Keratinocyte (primary cell): ENCODE measurements at regions not wholly inside any gene's neighbourhood (a gene's known extent, or its start where the extent isn't known, plus 50 kb on each side); places are given as distances from the start of the nearest gene placed in this dataset.

Experiments used
- DNase-seq: peaks from one replicate; pipeline ENCODE4 v3.0.0-alpha.2; 2011; ENCODE audit warnings: low read depth, missing footprints, low spot score
- FAIRE-seq: peaks from 2 replicates; lab custom pipeline; 2011; peaks lifted over from hg19 to GRCh38; lab: Jason Lieb, UNC
- H2AFZ ChIP-seq: 2 replicates; pipeline ENCODE4 v1.6.0; 2012; ENCODE audit warnings: low read length, control low read depth, inconsistent platforms; ENCODE audit not compliant: control insufficient read depth
- H3K27ac ChIP-seq: 2 replicates; pipeline ENCODE4 v1.5.1; 2011; ENCODE audit warnings: low read length; ENCODE audit not compliant: control insufficient read depth, insufficient read depth
- H3K27me3 ChIP-seq: 3 replicates; pipeline ENCODE4 v1.6.0; 2011; ENCODE audit warnings: low read length; ENCODE audit not compliant: control insufficient read depth, insufficient read depth; ENCODE audit errors: extremely low read depth
- H3K36me3 ChIP-seq, 2 experiments: 2 replicates in 1 of 2; 3 replicates in 1 of 2; pipeline ENCODE4 v1.5.1; 2011; ENCODE audit warnings: low read length in 2 of 2, mild to moderate bottlenecking in 1 of 2; ENCODE audit not compliant: control insufficient read depth in 2 of 2, insufficient read depth in 2 of 2; ENCODE audit errors: extremely low read depth in 1 of 2
- H3K4me1 ChIP-seq: 3 replicates; pipeline ENCODE4 v1.5.1; 2011; ENCODE audit warnings: low read length; ENCODE audit not compliant: control insufficient read depth, insufficient read depth; ENCODE audit errors: extremely low read depth
- H3K4me2 ChIP-seq: 3 replicates; pipeline ENCODE4 v1.6.0; 2011; ENCODE audit warnings: low read depth, low read length; ENCODE audit not compliant: control insufficient read depth, insufficient read depth; ENCODE audit errors: extremely low read depth
- H3K4me3 ChIP-seq, 3 experiments: fragments of 200-600 bp in 1 of 3; sonication (generic) in 1 of 3; 2 replicates in 2 of 3; 3 replicates in 1 of 3; pipeline ENCODE4 v1.5.1; 2011 to 2016; ENCODE audit warnings: low read length in 3 of 3, mild to moderate bottlenecking in 3 of 3, control low read depth in 2 of 3, inconsistent platforms in 1 of 3, low read depth in 1 of 3, mixed read lengths in 1 of 3, mixed run types in 1 of 3, moderate library complexity in 1 of 3; ENCODE audit not compliant: control insufficient read depth in 2 of 3, insufficient read depth in 2 of 3; ENCODE audit errors: extremely low read depth in 1 of 3
- H3K79me2 ChIP-seq: 2 replicates; pipeline ENCODE4 v1.6.0; 2012; ENCODE audit warnings: low read length; ENCODE audit not compliant: control insufficient read depth, insufficient read depth
- H3K9ac ChIP-seq: 3 replicates; pipeline ENCODE4 v1.6.0; 2011; ENCODE audit warnings: low read length; ENCODE audit not compliant: control insufficient read depth, insufficient read depth; ENCODE audit errors: extremely low read depth
- H3K9me1 ChIP-seq: 3 replicates; pipeline ENCODE4 v1.6.0; 2011; ENCODE audit warnings: low read length; ENCODE audit not compliant: control insufficient read depth, insufficient read depth; ENCODE audit errors: extremely low read depth
- H3K9me3 ChIP-seq: 2 replicates; pipeline ENCODE4 v1.5.1; 2012; ENCODE audit warnings: low read depth, low read length; ENCODE audit not compliant: control insufficient read depth
- H4K20me1 ChIP-seq: 3 replicates; pipeline ENCODE4 v1.6.0; 2011; ENCODE audit warnings: low read length; ENCODE audit not compliant: control insufficient read depth, insufficient read depth; ENCODE audit errors: extremely low read depth
- CTCF ChIP-seq, 3 experiments: IDR thresholded peaks in 1 of 3; conservative IDR thresholded peaks in 1 of 3; optimal IDR thresholded peaks in 1 of 3; 2 replicates in 2 of 3; 3 replicates in 1 of 3; pipeline versions ENCODE3 to v1.5.1; 2011; ENCODE audit warnings: low read length in 3 of 3, mild to moderate bottlenecking in 3 of 3, moderate library complexity in 2 of 3, control low read depth in 1 of 3, inconsistent platforms in 1 of 3; ENCODE audit not compliant: insufficient read depth in 2 of 3; ENCODE audit errors: extremely low read depth in 1 of 3
- EZH2 ChIP-seq: IDR thresholded peaks from one replicate; pipeline ENCODE4 v1.6.1; 2012; ENCODE audit warnings: inconsistent platforms, mild to moderate bottlenecking, low read length, moderate library complexity
- dilution Hi-C: fragments of 300-500 bp; cut with MboI; formaldehyde crosslinking; loops from one replicate; pipeline ENCODE4 v1.7.0; 2020; ENCODE audit warnings: low sequenced_read_pairs; ENCODE audit not compliant: extremely low pct_ligation_motif_present

GRCh38 chr3:13197281-13197680 lies 124.1 kb upstream of the IQSEC1 start:
- dilution Hi-C loops, result no loop called here
- Histone ChIP-seq H3K4me2 (no peak overlapping the region), H3K27me3 (peaks cover 13% of the 10 kb centered on the region), H3K9me3 (no peaks in the 10 kb centered on the region), H3K36me3 (no peaks in the 10 kb centered on the region), H3K9me1 (no peaks in the 10 kb centered on the region), H3K9ac (no peak overlapping the region), H3K79me2 (no peaks in the 10 kb centered on the region), H3K4me3 (no peak overlapping the region), H3K27ac (no peak overlapping the region), H2AFZ (no peak overlapping the region), H3K4me1 (no peaks in the 10 kb centered on the region), H4K20me1 (no peaks in the 10 kb centered on the region)
- DNase-seq (no peak), FAIRE-seq (no peak)
- TF ChIP-seq CTCF (optimal IDR thresholded peaks at IDR 0.05 in 1 of 3, IDR thresholded peaks at IDR 0.05 in 1 of 3, conservative IDR thresholded peaks at IDR 0.05 in 1 of 3; ENCODE audit: extremely low read depth in 1 of 3, insufficient read depth in 2 of 3, low read length in 3 of 3) (no peak), EZH2 (no peak)

GRCh38 chr3:13195374-13195773 lies 122.1 kb upstream of the IQSEC1 start:
- H3K4me3 ChIP-seq, result no peak overlapping the region
- no peaks in the 10 kb centered on the region for H3K79me2 ChIP-seq
- no peak for TF ChIP-seq EZH2
- TF ChIP-seq CTCF (optimal IDR thresholded peaks at IDR 0.05 in 1 of 3, IDR thresholded peaks at IDR 0.05 in 1 of 3, conservative IDR thresholded peaks at IDR 0.05 in 1 of 3; ENCODE audit: extremely low read depth in 1 of 3, insufficient read depth in 2 of 3, low read length in 3 of 3), result no peak
- FAIRE-seq (no peak), DNase-seq (no peak)
- H3K9me1 ChIP-seq, result no peaks in the 10 kb centered on the region
- no peak overlapping the region for H3K27ac ChIP-seq
- no peaks in the 10 kb centered on the region for H3K9me3 ChIP-seq
- no peaks in the 10 kb centered on the region for H4K20me1 ChIP-seq
- H3K36me3 ChIP-seq, result no peaks in the 10 kb centered on the region
- peaks cover 12% of the 10 kb centered on the region for H3K27me3 ChIP-seq
- no peak overlapping the region for H3K4me2 ChIP-seq
- no peak overlapping the region for H2AFZ ChIP-seq
- H3K9ac ChIP-seq, result no peak overlapping the region
- dilution Hi-C loops, result no loop called here
- H3K4me1 ChIP-seq, result no peaks in the 10 kb centered on the region
